Hepatocyte (in vitro differentiated cells): ENCODE measurements at regions not wholly inside any gene's neighbourhood (a gene's known extent, or its start where the extent isn't known, plus 50 kb on each side); places are given as distances from the start of the nearest gene placed in this dataset.

Experiments used
- DNase-seq: peaks from one replicate; pipeline ENCODE4 v3.0.0-alpha.2; 2016; ENCODE audit warnings: low spot score
- H2AFZ ChIP-seq: fragments of 200-600 bp; sonication (generic); 2 replicates; pipeline ENCODE4 v1.6.0; 2016; ENCODE audit warnings: antibody characterized with exemption, mild to moderate bottlenecking
- H3K27ac ChIP-seq: fragments of 200-600 bp; sonication (generic); 2 replicates; pipeline ENCODE4 v1.5.1; 2016; ENCODE audit warnings: mild to moderate bottlenecking
- H3K27me3 ChIP-seq: fragments of 200-600 bp; sonication (generic); 2 replicates; pipeline ENCODE4 v1.6.1; 2016
- H3K36me3 ChIP-seq: fragments of 200-600 bp; sonication (generic); replicated peaks from 2 replicates; pipeline ENCODE4 v1.5.1; 2016; ENCODE audit warnings: low read depth; ENCODE audit not compliant: insufficient read depth
- H3K4me1 ChIP-seq: fragments of 200-600 bp; sonication (generic); 2 replicates; pipeline ENCODE4 v1.5.1; 2016; ENCODE audit warnings: mild to moderate bottlenecking, moderate library complexity; ENCODE audit not compliant: insufficient read depth
- H3K4me2 ChIP-seq: fragments of 200-600 bp; sonication (generic); 2 replicates; pipeline ENCODE4 v1.6.0; 2016
- H3K4me3 ChIP-seq: fragments of 200-600 bp; sonication (generic); 2 replicates; pipeline ENCODE4 v1.5.1; 2016; ENCODE audit warnings: mild to moderate bottlenecking
- H3K79me2 ChIP-seq: fragments of 200-600 bp; sonication (generic); 2 replicates; pipeline ENCODE4 v1.6.0; 2017; ENCODE audit warnings: mild to moderate bottlenecking
- H3K9me2 ChIP-seq: fragments of 200-600 bp; sonication (generic); replicated peaks from 2 replicates; pipeline ENCODE4 v1.6.0; 2017; ENCODE audit warnings: mild to moderate bottlenecking; ENCODE audit not compliant: insufficient read depth
- H3K9me3 ChIP-seq: fragments of 200-600 bp; sonication (generic); 2 replicates; pipeline ENCODE4 v1.5.1; 2016; ENCODE audit warnings: low read depth, mild to moderate bottlenecking
- H4K20me1 ChIP-seq: fragments of 200-600 bp; sonication (generic); 2 replicates; pipeline ENCODE4 v1.6.0; 2016; ENCODE audit warnings: mild to moderate bottlenecking; ENCODE audit not compliant: insufficient read depth, poor library complexity, severe bottlenecking
- CTCF ChIP-seq: fragments of 200-600 bp; sonication (generic); IDR thresholded peaks from 2 replicates; pipeline ENCODE4 v1.5.1; 2016; ENCODE audit warnings: antibody characterized with exemption, mild to moderate bottlenecking; ENCODE audit not compliant: poor library complexity
- EZH2 ChIP-seq: fragments of 200-600 bp; sonication (generic); IDR thresholded peaks from 2 replicates; pipeline ENCODE4 v1.6.1; 2016; ENCODE audit warnings: antibody characterized with exemption, mild to moderate bottlenecking, borderline replicate concordance
- EZH2phosphoT487 ChIP-seq: fragments of 200-600 bp; sonication (generic); IDR thresholded peaks from one replicate; pipeline ENCODE4 v1.6.1; 2018; ENCODE audit warnings: antibody characterized with exemption, mild to moderate bottlenecking, low read depth, moderate library complexity; ENCODE audit not compliant: unreplicated experiment, severe bottlenecking
- WGBS: methylation state at CpG from one replicate; pipeline ENCODE4 v1.1.6; 2016; ENCODE audit warnings: low lambda C conversion rate; ENCODE audit errors: missing lambda C conversion rate; 5-methylcytosine and 5-hydroxymethylcytosine counted together

DNA sequence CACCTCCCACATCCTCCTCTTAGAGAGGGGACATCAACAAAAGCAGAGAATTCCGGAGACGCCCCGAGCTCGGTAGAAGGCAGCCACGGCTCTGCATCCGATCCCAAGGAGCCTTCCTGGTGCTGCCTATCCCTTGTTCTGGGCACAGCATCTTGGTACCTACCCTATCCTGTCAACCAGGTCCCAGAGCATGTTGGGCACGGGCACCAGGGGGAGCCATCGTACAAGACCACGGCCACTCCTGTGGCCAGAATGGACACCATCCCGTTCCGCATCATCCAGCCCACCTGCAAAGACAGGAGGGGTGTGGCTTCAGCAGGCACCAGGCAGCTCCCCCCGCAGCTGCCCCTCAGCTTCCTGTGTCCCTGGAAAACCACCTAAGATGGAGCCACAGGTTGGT is 62.7 kb upstream of the ZNF354A start:
- peak; percentile 39 for DNase-seq
- H3K4me2 ChIP-seq = no peak overlapping the region
- TF ChIP-seq EZH2phosphoT487 (no peak), CTCF (peak; percentile 30), EZH2 (no peak)
- H3K4me3 ChIP-seq = no peak overlapping the region
- no peaks in the 10 kb centered on the region for H3K9me2 ChIP-seq
- H4K20me1 ChIP-seq = no peaks in the 10 kb centered on the region
- no peaks in the 10 kb centered on the region for H3K36me3 ChIP-seq
- H2AFZ ChIP-seq = no peak overlapping the region
- WGBS = 55% methylated on average over 12 of the region's 12 CpGs
- H3K27ac ChIP-seq = no peak overlapping the region
- H3K4me1 ChIP-seq = peaks cover 2% of the 10 kb centered on the region
- H3K79me2 ChIP-seq = no peaks in the 10 kb centered on the region
- no peaks in the 10 kb centered on the region for H3K27me3 ChIP-seq
- no peaks in the 10 kb centered on the region for H3K9me3 ChIP-seq

DNA sequence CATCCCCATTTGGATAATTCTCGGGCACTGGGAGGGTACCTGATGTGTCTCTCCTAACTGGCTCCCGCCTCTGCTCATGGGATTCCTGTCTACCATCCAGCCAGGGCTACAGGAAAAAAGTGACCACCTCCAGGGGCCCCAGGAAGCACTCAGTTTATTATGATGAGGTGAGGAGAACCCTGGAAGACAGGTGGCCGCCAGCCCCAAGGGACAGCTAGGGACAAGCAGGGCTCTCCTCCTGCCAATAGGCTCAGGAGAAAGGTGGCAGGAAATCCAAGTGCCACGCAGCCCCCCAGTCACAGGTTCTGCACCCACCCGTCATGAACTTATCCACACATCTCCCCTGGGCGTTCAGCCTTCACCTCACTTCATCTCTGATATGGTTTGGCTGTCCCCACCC is 61.5 kb upstream of the ZNF354A start:
- no peaks in the 10 kb centered on the region for H3K79me2 ChIP-seq
- H3K36me3 ChIP-seq = no peaks in the 10 kb centered on the region
- no peak overlapping the region for H3K27ac ChIP-seq
- no peaks in the 10 kb centered on the region for H4K20me1 ChIP-seq
- H3K9me2 ChIP-seq = no peaks in the 10 kb centered on the region
- no peak for TF ChIP-seq CTCF
- no peak for TF ChIP-seq EZH2
- TF ChIP-seq EZH2phosphoT487 = no peak
- H3K4me1 ChIP-seq = peaks cover 11% of the 10 kb centered on the region
- WGBS = 91% methylated on average over 6 of the region's 6 CpGs
- no peak overlapping the region for H3K4me2 ChIP-seq
- no peak overlapping the region for H3K4me3 ChIP-seq
- no peaks in the 10 kb centered on the region for H3K9me3 ChIP-seq
- DNase-seq = no peak
- H2AFZ ChIP-seq = no peak overlapping the region
- no peaks in the 10 kb centered on the region for H3K27me3 ChIP-seq

DNA sequence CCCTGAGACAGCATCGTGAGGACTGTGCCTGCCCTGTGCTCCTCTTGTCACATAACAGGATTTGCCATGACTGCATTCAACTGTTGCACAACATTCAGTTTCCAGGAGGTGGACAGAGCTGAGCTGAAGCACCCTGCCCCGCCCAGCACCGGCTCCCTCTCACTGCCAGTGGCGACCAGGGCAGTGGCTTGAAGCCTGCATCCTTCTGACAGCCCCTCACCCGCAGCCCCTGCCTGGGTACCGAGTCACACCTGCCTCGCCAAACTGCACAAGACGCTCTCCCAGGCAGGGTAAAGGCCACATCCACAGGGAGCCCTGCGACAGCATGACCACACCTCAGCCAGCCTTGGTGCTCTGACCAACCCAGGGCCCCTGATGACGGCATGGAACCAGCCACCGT is 59.9 kb upstream of the ZNF354A start:
- Histone ChIP-seq H2AFZ (no peak overlapping the region), H4K20me1 (no peaks in the 10 kb centered on the region), H3K27me3 (no peaks in the 10 kb centered on the region), H3K4me3 (no peak overlapping the region), H3K9me2 (no peaks in the 10 kb centered on the region), H3K9me3 (no peaks in the 10 kb centered on the region), H3K4me1 (peaks cover 11% of the 10 kb centered on the region), H3K4me2 (no peak overlapping the region), H3K36me3 (no peaks in the 10 kb centered on the region), H3K79me2 (no peaks in the 10 kb centered on the region), H3K27ac (no peak overlapping the region)
- 83% methylated on average over 11 of the region's 11 CpGs for WGBS
- DNase-seq = peak; percentile 69
- TF ChIP-seq EZH2phosphoT487 (no peak), CTCF (no peak), EZH2 (no peak)
